HG02852 (cell line): ENCODE measurements at regions not wholly inside any gene's neighbourhood (a gene's known extent, or its start where the extent isn't known, plus 50 kb on each side); places are given as distances from the start of the nearest gene placed in this dataset.
"Not testable (repeated sequence)": the region's sequence is repeated elsewhere in the genome, so short reads cannot be mapped to it uniquely, and the experiment has no call there.

Experiments
- ATAC-seq: cut with Tn5 transposase; IDR thresholded peaks from one replicate; pipeline ENCODE4 v1.9.1; 2021; ENCODE audit warnings: mild to moderate bottlenecking, moderate library complexity; ENCODE audit not compliant: unreplicated experiment

DNA sequence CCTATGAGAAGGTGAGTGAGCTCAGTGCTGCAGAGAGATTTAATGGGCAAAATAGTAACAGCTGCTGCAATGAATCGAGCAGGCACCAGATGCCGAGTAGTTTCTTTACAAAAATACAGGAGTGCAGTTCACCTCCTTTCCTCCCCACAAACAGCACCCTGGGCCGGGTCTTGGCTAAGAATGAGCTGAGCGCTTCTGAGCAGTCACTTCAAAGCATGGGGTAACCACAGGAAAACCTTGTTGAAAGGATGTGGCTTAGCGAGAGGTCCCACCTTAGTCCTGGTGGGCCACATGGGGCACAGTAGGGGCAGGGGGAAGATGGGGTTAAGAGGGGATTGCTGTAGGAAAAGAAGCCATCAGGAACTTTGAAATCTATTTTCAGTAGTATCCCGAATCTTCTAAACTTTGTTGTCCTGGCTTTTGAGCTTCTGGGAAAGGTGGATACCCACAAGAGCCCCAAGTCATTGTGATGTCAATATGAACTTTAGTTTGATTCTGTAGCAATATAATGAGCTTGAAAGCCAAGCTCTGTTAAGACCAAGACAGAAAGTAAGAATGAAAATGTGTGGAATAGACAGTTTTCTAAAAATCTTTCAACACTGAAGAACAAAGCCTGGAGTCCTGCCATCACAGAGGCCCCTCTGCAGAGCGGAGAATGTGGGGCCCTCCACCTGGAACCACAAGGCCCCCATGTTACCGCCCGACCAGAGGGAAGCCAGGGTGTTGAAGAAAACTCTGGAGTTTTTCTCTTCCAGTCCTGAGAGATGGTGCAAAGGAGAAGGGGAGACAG, 101.0 kb upstream of the ZNF236 start:
- no peak for ATAC-seq

DNA sequence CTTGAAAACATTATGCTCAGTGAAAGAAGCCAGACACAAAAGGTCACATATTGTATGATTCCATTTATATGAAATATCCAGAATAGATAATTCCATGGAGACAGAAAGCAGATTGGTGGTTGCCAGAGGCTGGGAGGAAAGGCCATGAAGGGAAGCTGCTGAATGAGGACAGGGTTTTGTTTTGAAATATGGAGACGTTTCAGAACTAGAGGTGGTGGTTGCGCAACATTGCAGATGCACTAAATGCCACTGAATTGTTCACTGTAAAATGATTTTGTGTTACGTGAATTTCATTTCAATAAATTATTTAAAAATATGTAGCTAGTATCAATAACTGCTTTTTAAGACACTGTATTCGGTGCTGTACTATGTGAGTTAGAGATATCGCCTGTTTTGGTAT, 101.7 kb upstream of the ZNF236 start:
- no peak for ATAC-seq

GRCh38 chr18:76715012-76715610, 107.2 kb upstream of the ZNF236 start:
- ATAC-seq, result no peak

- no peak for ATAC-seq
Observed at GRCh38 chr18:76713432-76713831, 108.9 kb upstream of the ZNF236 start.

DNA sequence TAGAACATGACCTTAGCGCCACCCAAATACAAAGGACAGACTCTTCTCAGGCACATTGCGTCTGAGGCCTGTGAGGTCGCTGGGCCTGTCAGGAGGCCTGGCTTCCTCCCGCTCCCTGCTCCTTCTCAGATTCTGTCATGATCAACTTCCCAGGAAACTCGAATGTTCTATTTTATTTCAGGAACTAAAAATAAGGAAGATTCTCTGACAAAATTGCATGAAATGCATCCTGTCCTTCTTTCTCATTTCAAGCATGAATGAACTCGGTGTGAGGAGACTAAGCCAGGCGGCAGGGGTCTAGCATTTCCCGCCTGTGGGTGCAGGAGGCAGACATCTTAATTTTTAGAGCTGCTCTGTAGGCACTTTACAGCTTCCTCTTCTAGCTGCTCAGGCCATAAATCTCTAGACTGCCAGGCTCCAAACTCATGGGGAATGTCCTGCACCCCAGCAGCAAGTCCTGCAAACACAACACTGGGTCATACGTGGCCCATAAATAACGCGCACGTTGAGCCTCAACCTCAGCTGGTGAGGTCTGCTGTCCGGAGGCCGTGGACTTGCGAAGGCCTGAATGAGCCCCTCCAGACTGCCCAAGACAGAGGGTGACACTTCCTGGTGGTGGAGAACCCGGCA, 109.7 kb upstream of the ZNF236 start:
- no peak for ATAC-seq

DNA sequence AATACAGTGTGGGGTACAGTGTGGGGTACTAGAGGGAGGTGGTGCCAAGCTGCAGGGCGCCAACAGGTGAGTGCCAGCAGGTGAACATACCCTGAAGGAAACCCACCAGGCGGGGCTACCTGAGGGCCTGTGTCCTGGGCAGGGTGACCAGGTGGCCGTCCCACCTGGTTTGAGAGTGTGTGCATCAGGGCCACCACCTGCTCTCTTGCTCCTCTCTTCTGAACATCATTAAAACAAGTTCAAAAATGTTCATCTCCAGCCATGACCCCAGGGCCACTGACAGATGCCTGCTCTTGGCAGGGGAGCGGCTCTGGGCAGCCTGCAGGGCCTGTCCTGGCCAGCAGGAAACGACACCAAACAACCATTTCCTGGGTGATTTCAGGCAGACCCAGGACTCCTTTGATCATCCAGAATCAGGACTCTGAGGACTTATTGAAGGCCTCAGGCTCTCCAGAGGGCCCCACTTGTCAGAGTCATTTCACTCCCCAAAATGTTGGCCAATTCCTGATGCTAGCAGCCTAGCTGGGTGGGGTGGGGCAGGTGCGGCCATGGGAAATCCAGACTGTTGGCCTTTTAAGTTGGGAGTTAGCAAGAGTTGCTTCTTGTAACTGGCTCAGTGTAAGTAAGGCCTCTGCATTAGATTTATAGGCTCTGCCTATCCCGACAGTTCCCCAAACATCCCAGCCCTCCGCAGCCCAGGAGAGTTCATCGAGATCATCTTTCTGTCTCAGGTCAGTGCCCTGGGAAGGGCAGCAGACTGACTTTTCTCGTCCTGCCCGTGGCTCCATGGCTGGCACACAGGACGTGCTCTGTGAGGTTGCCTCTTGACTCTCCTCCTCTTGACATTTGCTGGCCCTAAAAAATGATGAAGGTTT, 111.5 kb upstream of the ZNF236 start:
- no peak for ATAC-seq

DNA sequence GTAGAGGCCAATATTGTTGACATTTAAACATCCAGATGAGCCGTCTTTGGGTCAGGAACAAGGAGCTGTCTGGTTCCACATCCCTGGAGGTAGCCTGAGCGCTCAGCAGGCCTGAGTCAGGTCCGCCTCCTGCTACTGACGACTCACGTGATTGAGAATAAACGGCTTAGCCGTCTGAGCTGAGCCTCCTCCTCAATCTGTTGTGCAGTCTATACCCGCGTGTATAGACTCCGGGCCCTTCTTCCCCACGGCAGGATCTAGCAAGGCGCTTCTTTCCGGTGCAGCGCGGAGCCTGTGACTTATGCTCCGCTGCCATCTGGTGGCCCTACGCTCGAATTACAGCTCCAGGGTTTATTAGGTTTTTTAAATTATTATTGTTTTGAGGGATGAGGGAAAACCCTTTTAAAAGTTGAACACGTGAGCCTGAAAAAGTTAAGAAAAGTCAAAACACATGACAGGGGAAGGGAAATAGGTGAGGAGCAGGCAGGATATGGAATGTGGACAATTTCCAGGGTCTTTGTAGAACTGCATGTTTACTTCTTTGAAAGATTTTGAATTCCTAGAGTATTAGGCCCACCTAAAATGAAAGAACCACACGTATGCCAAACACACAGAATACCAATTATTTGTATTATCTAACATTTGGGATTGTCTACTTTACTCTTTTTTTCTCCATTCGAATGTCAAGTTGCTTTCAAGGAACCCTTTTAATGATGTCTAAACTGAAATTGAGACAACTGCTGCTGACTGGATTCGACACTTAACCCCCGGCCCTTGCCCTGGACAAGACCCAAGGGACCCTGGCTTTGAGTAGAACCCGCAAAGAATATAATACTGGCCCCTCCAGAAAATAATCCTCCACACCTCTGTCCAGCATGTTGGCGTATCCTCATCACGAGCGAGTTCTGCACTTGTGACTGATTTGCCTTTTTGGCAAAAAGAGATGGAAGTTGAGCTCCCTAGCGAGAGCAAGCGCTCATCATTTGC, 112.4 kb upstream of the ZNF236 start:
- ATAC-seq, result peak; percentile 75

GRCh38 chr18:76708722-76709353, 113.5 kb upstream of the ZNF236 start:
- no peak for ATAC-seq

GRCh38 chr18:76708071-76708721, 114.2 kb upstream of the ZNF236 start:
- no peak for ATAC-seq

DNA sequence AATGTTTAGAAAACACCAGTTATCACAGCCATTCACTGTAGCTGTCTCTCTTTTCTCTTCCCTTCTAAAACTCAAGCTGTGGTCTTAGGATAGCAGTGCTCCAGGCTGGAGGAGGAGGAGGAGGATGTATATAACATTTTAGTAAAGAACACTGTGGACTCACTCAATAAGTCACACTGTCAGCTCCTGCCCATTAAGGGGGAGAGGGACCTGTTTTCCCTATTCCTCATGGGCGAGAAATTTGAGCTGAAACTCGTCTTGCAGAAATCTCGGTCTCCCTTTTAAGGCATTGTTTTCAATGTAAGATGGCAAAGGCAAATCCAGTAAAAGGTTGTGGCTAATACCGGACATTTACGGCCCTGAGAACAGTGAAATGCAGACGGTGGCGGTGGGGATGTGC, 114.8 kb upstream of the ZNF236 start:
- no peak for ATAC-seq

- ATAC-seq, result not testable (repeated sequence)
Observed at GRCh38 chr18:76704589-76704988, 117.8 kb upstream of the ZNF236 start.

GRCh38 chr18:76699923-76700322, 122.4 kb upstream of the ZNF236 start:
- no peak for ATAC-seq

GRCh38 chr18:76697441-76697901, 124.9 kb upstream of the ZNF236 start:
- ATAC-seq, result no peak

GRCh38 chr18:76691800-76692199, 130.6 kb upstream of the ZNF236 start:
- ATAC-seq, result no peak

- no peak for ATAC-seq
Observed at GRCh38 chr18:76689646-76690264, 132.6 kb upstream of the ZNF236 start.

DNA sequence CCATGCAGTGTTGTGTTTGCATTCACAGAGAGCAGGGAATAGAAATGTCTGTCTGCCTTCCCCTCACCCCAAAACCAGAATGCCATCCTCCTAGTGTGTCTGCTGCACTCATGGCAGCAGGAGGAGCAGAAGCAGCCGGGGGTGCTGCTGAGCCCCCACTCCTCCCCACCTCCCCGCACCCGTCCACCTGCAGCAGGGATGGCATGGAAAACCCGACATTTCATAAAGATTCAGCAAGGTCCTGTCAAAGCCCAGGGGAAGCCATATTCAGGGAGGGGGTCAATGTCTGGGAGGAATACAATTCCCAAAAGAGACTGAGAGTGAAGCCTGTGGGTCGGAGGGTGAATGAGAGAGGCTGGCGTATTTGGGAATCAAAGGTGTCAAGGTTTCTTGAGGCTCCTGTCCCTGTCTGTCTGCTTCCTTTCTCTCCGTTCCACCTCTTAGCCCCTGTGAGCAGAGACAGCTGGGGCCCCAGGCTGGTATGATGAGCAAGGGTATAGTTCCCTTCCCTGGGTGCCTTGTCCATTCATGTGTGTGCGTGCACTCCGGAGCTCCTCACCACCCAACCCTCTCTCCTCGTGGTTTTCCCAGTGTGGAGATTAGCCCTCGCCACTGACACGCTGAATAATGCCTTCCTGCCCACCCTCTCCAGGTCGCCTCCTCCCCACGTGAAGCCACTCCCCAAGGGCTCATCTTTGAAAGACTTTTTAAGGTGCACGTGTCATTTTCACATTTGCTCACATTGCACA, 133.5 kb upstream of the ZNF236 start:
- no peak for ATAC-seq

GRCh38 chr18:76687304-76687962, 134.9 kb upstream of the ZNF236 start:
- ATAC-seq, result no peak
